Eye (tissue), 1 donor: ENCODE measurements at regions not wholly inside any gene's neighbourhood (a gene's known extent, or its start where the extent isn't known, plus 50 kb on each side); places are given as distances from the start of the nearest gene placed in this dataset.
A peak's percentile ranks its signal among the peaks of the same experiment; 100 is the strongest.
"Not testable (repeated sequence)": the region's sequence is repeated elsewhere in the genome, so short reads cannot be mapped to it uniquely, and the experiment has no call there.

Source experiments
- DNase-seq: peaks from one replicate; pipeline ENCODE4 v3.0.0-alpha.2; 2015

GRCh38 chr15:92806171-92806570, 94.0 kb upstream of the CHD2 start:
- DNase-seq, result not testable (repeated sequence)

- DNase-seq, result no peak
Measured at GRCh38 chr15:92806763-92807162, 93.4 kb upstream of the CHD2 start.

- DNase-seq, result peak; percentile 62
Measured at GRCh38 chr15:92807971-92808571, 92.1 kb upstream of the CHD2 start.

- no peak for DNase-seq
Measured at GRCh38 chr15:92808598-92809063, 91.5 kb upstream of the CHD2 start.

- DNase-seq, result peak; percentile 99
Measured at GRCh38 chr15:92809064-92809879, 90.9 kb upstream of the CHD2 start.

- peak; percentile 88 for DNase-seq
Measured at GRCh38 chr15:92809880-92810361, 90.2 kb upstream of the CHD2 start.

GRCh38 chr15:92810418-92811138, 89.5 kb upstream of the CHD2 start:
- DNase-seq, result peak; percentile 85

- DNase-seq, result peak; percentile 43
Measured at GRCh38 chr15:92811148-92811913, 88.8 kb upstream of the CHD2 start.

- no peak for DNase-seq
Measured at GRCh38 chr15:92812271-92812670, 87.9 kb upstream of the CHD2 start.

- no peak for DNase-seq
Measured at GRCh38 chr15:92813485-92813884, 86.6 kb upstream of the CHD2 start.

- DNase-seq, result no peak
Measured at GRCh38 chr15:92817339-92817886, 82.7 kb upstream of the CHD2 start.

- DNase-seq, result no peak
Measured at GRCh38 chr15:92818651-92819277, 81.4 kb upstream of the CHD2 start.

- DNase-seq, result peak; percentile 76
Measured at GRCh38 chr15:92819278-92820235, 80.6 kb upstream of the CHD2 start.

- peak; percentile 97 for DNase-seq
Measured at GRCh38 chr15:92820236-92821021, 79.7 kb upstream of the CHD2 start.

- DNase-seq, result peak; percentile 42
Measured at GRCh38 chr15:92821491-92822116, 78.5 kb upstream of the CHD2 start.

GRCh38 chr15:92822216-92823144, 77.6 kb upstream of the CHD2 start:
- peak; percentile 40 for DNase-seq

GRCh38 chr15:92825985-92826384, 74.1 kb upstream of the CHD2 start:
- no peak for DNase-seq

GRCh38 chr15:92827991-92828390, 72.1 kb upstream of the CHD2 start:
- not testable (repeated sequence) for DNase-seq
